Activated CD4-positive, alpha-beta T cell treated with anti-CD3 and anti-CD28 coated beads, Interleukin-2, amount 50 U/mL, for 1 hour (primary cell): ENCODE measurements at regions not wholly inside any gene's neighbourhood (a gene's known extent, or its start where the extent isn't known, plus 50 kb on each side); places are given as distances from the start of the nearest gene placed in this dataset.

Source experiments
- DNase-seq: peaks from one replicate; pipeline ENCODE4 v3.0.0-alpha.2; 2020

DNA sequence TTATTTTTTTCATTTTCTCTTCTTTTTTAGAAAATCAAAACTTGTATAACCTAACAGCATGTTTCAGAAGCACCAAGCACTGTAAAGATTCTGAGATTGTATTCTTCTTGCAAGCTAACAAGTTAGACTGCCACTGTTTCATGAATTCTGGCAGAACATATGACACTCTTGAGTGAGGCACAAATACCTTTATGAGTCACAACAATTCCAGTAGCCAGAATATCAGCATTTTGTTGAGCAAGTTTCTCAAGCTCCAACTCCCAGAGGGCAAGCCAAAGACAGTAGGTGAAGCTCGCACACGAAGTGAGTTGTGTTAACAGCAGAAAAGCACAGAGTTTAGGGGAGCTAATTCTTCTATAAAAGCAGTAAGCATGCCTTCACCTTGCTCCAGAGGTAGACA lies 268.8 kb upstream of the NCAM2 start:
- no peak for DNase-seq

DNA sequence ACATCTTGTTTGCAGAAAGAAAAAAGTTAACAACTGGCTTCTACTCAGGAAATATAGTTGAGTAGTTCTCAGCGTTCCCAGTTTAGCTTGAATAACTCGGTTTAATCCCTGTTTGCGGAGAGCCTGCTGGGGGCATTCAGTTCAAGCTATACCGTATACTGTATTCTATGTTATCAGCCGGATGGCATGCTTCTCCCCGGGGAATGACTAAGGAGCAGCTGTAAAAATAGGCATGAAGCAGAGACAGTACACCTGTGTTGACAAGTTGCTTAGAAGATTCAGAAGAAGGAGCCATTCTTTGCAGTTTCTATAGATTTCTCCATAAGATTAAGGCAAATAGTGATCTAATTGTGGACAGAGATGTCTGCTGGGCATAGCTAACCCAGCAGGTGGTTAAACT lies 267.8 kb upstream of the NCAM2 start:
- DNase-seq, result no peak

DNA sequence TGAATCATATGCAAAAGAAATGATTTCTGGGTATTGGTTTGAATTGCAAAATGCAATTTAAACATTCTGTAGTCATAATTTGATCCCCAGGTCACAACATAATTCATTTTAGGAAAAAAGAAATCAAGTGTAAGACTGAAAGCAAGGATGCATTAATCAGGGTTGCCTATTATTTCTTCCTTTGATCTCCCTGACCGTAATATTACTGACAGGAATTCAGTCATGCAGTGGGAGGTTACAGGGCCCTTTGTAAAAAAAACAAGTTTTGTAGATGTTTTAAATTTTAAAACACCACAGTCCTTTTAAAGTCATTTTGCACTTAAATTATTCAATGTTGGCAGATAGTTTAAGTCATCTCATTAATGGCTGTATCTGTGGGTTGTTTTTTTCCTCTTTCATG lies 263.0 kb upstream of the NCAM2 start:
- DNase-seq, result no peak

- DNase-seq, result no peak
Observed at GRCh38 chr21:20737227-20737913, 260.8 kb upstream of the NCAM2 start.

DNA sequence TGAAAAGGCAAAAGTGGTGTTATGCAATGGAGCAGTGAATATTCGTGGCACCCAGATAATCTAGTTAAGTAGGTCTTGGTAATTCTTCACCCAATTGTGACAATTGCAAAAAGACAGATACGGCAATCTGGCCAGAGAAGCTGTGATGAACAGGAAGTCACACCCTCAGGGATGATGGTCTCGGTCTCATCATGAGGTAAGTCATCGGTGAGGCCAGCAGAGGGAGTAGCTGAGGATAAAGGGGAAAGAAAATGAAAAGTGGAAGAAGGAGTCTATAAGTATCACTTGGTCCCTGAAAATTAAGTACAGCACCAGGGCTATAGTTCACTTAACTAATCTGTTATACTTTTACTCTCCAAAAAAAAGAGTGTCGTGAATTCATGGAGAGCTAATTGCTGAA lies 258.8 kb upstream of the NCAM2 start:
- no peak for DNase-seq

DNA sequence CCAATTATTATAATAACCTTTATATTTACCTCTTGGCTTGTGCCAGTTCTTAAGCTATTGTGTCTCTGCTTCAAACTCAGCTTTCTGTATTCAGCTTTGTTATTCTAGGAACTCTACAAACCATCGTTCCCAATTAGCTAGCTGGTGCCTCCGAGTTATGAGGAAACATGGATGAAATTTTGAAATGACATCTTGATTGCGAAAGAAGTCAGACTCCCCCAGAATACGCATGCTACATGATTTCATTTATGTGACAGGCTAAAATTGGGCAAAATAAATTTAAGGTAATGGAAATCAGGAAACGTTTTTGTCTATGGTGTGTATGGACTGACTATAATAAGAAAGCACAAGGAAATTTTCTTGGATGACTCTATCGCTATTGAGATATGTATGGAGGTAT lies 256.8 kb upstream of the NCAM2 start:
- no peak for DNase-seq

DNA sequence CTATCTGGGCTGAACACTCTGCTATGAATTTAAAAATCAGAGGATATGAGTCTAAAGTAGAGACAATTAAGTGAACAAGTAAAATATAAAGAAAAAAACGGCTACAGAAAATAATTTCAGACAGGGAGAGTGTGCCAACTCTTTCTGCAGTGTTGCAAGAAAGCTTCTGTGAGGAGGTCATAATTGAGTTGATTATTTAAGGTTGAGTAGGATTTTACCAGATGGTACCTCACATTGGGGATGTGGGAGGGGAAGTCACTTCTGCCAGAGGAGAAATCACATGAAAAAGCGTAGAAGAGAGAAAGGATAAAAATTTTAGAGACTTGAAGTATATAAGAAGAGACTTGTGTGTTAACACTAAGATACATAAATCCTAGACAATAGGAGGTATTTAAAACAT lies 238.0 kb upstream of the NCAM2 start:
- DNase-seq, result no peak

DNA sequence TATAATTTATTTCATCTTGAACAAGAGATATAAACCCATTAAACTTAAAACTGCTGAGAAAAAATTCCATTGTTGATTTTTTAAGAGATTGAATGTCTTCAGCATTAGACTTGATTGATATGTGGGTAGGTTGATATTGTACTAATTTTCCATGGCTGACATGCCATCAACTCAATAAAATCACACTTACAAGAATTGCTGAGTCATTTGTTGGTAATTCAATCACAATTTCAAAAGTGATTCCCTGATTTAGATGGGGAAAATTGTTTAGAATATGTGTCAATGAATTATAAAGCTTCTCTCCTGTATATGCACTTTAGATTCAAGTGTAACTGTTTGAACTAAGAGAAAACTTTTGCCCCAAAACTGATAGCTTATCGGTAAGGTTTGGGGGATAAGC lies 223.5 kb upstream of the NCAM2 start:
- no peak for DNase-seq

DNA sequence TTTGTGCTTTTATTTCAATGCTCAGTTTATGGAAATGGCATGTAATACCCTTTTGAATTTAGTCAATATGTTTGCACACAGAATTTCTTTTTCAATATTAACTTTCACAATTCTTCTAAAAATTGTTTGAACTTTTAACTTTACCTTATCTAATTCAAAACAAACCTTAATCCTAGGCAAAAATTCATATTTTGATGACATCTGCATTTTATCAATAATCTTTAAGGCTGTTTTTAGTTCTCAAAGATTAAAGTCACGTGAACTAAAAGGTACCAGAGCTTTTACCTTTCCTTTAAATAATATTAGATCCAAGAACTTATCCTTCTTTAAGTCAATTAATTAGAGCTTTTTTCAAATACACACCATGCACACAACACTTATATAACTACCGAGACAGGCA lies 218.9 kb upstream of the NCAM2 start:
- DNase-seq, result no peak

DNA sequence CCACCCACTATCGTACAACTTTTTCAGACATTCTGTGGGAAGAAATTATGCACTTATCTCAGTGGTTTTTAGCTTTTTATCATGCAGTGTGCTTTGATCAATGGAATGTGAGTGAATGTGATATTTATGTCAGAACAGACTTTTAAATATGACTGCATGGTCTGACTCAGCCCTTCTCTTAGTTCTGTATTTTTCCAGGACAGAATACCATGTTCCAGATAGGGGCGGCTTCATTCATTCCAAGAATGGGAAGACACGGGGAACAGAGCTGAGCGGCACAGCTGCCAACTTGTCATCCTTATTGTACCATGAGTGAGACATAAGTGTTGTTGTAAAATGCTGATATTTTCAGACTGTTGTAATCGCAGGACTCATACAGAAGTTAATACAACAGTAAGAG lies 214.6 kb upstream of the NCAM2 start:
- DNase-seq, result no peak

DNA sequence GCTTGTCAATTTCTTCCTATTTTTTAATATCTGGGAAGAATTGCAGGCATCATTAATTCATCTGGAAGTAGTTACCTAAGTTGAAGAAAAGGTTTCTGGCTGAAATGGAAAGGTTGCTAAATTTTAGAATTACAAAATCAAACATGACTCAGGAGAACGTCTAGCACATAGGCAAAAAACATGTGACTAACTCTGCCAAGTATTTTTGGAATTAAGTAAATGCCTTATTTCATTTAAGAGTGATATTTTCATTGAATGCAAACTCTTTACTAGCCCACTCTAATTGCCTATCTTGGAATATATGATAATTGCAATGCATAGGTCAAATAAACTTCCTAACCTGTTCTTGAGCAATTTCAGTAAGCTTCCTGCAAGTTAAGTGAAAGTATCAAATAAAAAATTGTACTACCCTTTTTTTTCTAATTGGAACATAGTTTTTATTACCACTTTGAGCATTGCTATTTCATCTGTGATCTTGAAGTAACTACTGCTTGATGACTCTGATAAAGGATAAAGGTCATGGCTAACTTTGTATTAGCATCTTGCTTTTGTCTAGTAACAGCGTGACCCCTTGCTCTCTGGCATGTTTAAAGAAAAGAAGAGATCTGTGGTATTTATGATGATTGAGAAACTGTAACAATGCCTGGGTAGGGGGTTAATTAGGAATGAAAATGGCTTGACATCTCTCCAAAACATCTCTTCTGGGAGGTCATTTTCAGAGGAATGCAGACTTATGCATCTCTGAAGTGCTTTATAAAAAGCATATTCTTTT lies 208.3 kb upstream of the NCAM2 start:
- no peak for DNase-seq

DNA sequence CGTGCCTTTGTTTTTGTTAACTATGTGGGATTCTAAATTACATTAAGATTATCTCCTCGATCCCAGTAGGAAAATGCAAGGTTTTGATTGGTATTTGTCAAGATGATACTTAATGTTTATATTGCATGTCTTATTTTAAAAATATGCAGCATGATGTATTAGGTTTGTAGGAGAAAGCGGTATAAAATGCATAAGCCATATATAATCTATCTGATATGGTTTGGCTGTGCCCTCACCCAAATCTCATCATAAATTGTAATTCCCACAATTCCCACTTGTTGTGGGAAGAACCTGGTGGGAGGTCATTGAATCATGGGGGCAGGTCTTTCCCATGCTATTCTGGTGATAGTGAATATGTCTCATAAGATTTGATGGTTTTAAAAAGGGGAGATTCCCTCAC lies 198.1 kb upstream of the NCAM2 start:
- DNase-seq, result no peak

DNA sequence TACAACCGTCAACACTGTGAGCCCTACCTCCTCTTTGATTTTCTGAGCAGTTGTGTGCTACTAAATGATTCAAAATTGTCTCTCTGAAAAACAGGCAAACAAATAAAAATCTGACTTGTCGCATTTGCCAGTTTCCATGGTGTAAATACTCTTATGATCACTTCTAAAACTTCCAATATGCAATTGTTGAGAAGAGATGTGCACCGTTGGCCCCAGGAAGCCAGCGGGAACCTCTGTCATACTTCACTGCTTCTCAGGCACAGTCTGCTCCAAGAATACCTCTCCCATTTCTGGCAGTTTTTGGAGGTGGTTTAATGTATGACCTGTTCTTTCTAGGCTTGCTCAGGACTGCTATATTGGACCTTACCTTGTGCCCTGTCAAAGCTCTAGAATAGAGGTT lies 196.0 kb upstream of the NCAM2 start:
- no peak for DNase-seq

DNA sequence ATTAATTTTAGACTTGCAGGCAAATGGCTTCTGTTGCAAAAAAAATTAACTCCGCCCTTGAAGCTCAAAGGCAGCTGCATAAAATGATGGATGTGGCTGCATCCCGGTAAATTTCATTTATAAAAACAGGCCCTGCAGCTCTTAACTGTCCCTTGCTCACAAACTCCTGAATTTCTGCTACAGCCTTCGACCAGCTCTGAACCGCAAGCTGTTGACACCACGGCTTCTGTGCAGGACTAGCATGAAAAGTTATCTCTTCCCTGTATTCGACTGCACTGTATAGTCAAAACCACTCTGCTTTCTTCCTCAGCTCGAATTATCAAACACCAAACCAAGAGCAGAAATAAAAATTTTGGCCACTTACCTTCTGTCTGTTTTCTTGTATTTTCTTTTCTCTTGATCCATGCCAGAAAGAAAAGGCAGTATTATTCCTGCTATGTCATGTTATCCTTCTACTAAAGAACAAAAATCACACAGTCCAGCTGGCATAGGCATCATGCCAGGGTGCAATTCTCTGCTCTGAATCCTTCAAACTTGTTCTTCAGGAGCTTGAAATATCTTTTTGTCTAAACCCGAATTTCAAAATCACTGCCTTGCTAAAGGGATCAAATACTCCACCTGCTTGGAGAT lies 195.5 kb upstream of the NCAM2 start:
- no peak for DNase-seq

- DNase-seq, result no peak
Observed at GRCh38 chr21:20811702-20812101, 186.5 kb upstream of the NCAM2 start.

- DNase-seq, result no peak
Observed at GRCh38 chr21:20814090-20814489, 184.1 kb upstream of the NCAM2 start.

- DNase-seq, result no peak
Observed at GRCh38 chr21:20822666-20823065, 175.5 kb upstream of the NCAM2 start.

- no peak for DNase-seq
Observed at GRCh38 chr21:20852866-20853265, 145.3 kb upstream of the NCAM2 start.

DNA sequence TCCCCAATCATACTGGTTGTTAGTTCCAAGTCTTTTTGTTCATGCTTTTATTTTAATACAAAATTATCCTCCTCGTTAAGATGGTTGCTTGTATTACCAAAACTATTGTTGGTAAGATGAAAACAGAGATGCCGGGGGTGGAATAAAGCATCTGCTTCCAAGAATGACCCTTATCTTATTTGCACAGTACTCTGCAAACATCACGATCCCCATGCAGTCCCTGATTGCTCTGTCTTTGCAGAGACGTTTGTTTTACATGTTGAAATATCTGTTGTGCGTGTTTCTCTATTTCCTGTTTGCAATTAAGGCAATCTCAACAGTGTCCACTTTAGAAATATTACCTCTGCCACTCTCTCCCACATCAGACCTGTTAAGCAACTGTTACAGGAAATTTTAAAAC lies 141.3 kb upstream of the NCAM2 start:
- no peak for DNase-seq

DNA sequence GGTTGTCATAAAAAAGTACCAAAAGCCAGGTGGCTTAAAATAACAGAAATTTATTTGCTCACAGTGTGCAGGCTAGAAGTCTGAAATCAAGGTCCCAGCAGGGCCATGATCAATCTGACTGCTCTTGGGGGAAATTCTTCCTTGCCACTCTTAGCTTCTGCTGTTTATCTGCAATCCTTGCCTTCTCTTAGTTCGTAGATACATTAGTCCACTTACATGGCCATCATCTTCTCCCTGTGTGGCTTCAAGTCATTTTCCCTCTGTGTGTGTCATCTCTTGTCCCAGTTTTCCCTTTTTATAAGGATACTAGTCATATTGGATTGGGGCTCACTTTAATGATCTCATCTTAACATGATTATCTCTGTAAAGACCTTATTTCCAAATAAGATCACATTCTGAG lies 124.0 kb upstream of the NCAM2 start:
- no peak for DNase-seq

- no peak for DNase-seq
Observed at GRCh38 chr21:20875742-20876141, 122.5 kb upstream of the NCAM2 start.

DNA sequence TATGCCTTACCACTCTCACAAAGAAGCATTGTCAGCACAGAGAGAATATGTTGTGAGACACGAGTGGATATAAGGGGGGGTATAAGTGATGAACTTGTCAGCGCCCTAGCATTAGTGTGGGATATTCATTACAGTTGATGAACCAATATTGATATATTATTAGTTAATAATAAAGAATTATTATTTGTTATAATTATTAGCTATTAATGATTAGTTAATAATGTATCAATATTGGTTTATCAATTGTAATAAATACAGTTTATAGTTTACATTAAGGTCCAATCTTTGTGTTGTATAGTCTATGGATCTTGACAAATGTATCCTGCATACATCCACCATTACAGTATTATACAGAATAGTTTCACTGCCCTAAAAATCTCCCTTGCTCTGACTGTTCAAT lies 120.2 kb upstream of the NCAM2 start:
- no peak for DNase-seq

DNA sequence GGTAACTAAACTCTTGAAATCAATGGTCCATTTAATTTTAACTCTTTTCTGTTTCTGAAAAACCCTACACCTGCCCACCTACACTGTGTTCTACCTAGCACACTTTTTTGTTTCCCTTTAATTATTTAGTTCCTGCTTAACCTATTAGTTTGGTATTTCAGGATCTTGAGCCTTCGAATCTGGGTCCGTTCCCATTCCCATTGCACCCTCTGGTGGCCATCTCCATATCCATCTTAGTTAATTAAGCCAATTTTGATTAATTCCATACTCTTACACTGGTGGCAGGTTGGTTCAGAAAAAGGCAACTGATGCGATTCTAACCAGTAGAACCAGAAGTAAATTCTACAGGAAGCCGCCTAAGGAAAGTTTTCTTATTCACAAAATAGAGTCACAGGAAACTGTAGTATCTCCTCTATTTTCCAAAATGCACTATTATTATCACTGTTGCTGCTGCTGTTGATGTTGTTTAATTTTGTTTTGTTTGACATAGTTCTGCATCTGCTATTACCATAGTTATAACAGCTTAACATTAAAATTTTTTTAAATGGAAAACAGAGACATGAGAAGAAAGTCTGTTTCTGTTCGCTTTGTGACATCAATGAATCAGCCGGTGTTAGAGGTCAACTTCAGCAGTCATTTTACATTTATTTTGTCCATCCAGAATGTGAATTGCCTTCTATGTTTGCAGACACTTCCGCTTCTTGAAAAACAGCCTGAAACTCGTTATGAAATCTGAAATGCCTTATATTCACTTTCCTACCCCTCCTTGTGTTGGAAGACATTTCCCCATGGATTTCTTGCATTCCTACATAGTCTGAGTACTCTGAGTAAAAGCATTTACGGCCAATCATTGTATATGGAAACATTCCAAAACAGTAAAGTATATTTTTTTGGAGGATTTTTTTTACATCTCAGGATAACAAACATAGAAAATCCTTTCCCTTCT lies 115.5 kb upstream of the NCAM2 start:
- DNase-seq, result no peak
